ENCODE measurements at regions not wholly inside any gene's neighbourhood (a gene's known extent, or its start where the extent isn't known, plus 50 kb on each side); places are given as distances from the start of the nearest gene placed in this dataset.

DNA sequence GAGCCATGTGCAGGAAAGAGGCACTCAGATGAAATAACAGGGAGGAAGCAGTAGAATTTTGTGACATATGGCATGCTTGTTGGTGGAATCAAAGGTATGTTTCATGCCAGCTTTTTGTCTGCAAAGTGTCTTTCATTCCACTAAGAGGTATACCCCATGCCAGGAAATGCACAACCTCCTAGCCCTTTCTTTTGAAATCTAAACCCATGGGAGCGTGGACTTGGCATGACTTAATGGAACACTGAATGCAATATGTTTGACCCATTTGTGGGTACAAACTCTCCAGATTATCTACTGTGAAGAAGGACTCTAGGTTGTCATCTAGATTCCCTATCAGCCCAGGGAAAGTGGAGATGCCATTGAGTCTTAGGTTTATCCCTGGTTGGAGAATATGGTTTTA, 338.3 kb upstream of the TEX13C start:
- Histone ChIP-seq H2BK5ac (ENCODE audit: low read depth, low read length) (no peak overlapping the region), H3K36me3 (ENCODE audit: control insufficient read depth in 2 of 4, insufficient read depth in 4 of 4, low read length in 3 of 4) (no peaks in the 10 kb centered on the region), H4K20me1 (replicated peaks in 1 of 2; ENCODE audit: control insufficient read depth in 1 of 2, insufficient read depth in 2 of 2, low read length in 2 of 2) (no peaks in the 10 kb centered on the region), H3K56ac (replicated peaks; ENCODE audit: insufficient read length, low read depth, low read length) (no peak overlapping the region), H4K91ac (replicated peaks; ENCODE audit: insufficient read length, low read length) (no peak overlapping the region), H3K4ac (replicated peaks; ENCODE audit: insufficient read length, low read depth, low read length) (no peak overlapping the region), H3K79me2 (ENCODE audit: control insufficient read depth in 1 of 2, insufficient read depth in 2 of 2, low read length in 2 of 2) (no peaks in the 10 kb centered on the region), H2BK20ac (ENCODE audit: low read length) (no peak overlapping the region), H3K23ac (ENCODE audit: insufficient read length) (no peak overlapping the region), H3K4me2 (ENCODE audit: insufficient read depth in 1 of 2, low read depth in 2 of 2, low read length in 2 of 2) (no peak overlapping the region), H2BK12ac (ENCODE audit: low read depth, low read length) (no peak overlapping the region), H2AK5ac (ENCODE audit: low read depth, low read length) (no peak overlapping the region), H4K5ac (ENCODE audit: insufficient read length, low read depth, low read length) (no peak overlapping the region), H3K27ac (ENCODE audit: low read depth, low read length) (no peak overlapping the region), H3K79me1 (ENCODE audit: low read depth, low read length) (no peaks in the 10 kb centered on the region), H3K23me2 (ENCODE audit: low read depth, low read length) (no peaks in the 10 kb centered on the region), H3K4me1 (replicated peaks in 1 of 4; ENCODE audit: control insufficient read depth in 3 of 4, insufficient read depth in 4 of 4, low read length in 3 of 4) (no peaks in the 10 kb centered on the region), H3K4me3 (ENCODE audit: extremely low read depth in 1 of 4, insufficient read depth in 2 of 4, low read depth in 3 of 4, low read length in 4 of 4) (no peak overlapping the region), H3K9me3 (ENCODE audit: insufficient read depth in 2 of 2, low read depth in 1 of 2, low read length in 1 of 2) (no peaks in the 10 kb centered on the region), H3K18ac (ENCODE audit: extremely low read depth, low read length) (no peak overlapping the region), H3K14ac (ENCODE audit: insufficient read length) (no peak overlapping the region), H2AFZ (ENCODE audit: low read length) (no peak overlapping the region), H3K27me3 (replicated peaks in 1 of 4; ENCODE audit: control insufficient read depth in 3 of 4, extremely low read depth in 1 of 4, insufficient read depth in 3 of 4, low read length in 3 of 4) (no peaks in the 10 kb centered on the region), H2BK120ac (replicated peaks; ENCODE audit: low read depth, low read length) (no peak overlapping the region), H3K9ac (replicated peaks in 1 of 4; ENCODE audit: extremely low read depth in 1 of 4, low read depth in 3 of 4, low read length in 3 of 4) (no peak overlapping the region), H2BK15ac (ENCODE audit: low read length) (no peak overlapping the region), H4K8ac (ENCODE audit: extremely low read depth, insufficient read depth, low read length) (no peak overlapping the region)
- CTCF ChIA-PET (ENCODE audit: partially characterized antibody): no interaction called here
- no peak for TF ChIP-seq ZNF274 (IDR thresholded peaks at IDR 0.05; ENCODE audit: borderline replicate concordance, extremely low read depth, low read length)
- TF ChIP-seq KDM4A (IDR thresholded peaks at IDR 0.05; ENCODE audit: low read depth, low read length, severe bottlenecking): no peak
- TF ChIP-seq NANOG (IDR thresholded peaks at IDR 0.05; ENCODE audit: insufficient read depth, low read depth, low read length, poor library complexity, severe bottlenecking): no peak
- DNase-seq (ENCODE audit: low read depth in 1 of 2, low spot score in 2 of 2) (no peak), FAIRE-seq (no peak)
- POLR2A ChIA-PET (ENCODE audit: partially characterized antibody): no interaction called here
- WGBS, 2 experiments (ENCODE audit: extremely low coverage in 1 of 2, insufficient coverage in 1 of 2, insufficient read length in 1 of 2, insufficient replicate concordance in 2 of 2, low coverage in 1 of 2, low lambda C conversion rate in 2 of 2, missing lambda C conversion rate in 1 of 2): 93% methylated on average over 1 of the region's 1 CpG; no CpG with 5 or more reads in 1 of the 2 experiments

Measured in H1 (cell line).